Bronchial epithelial cell (primary cell): ENCODE measurements at regions not wholly inside any gene's neighbourhood (a gene's known extent, or its start where the extent isn't known, plus 50 kb on each side); places are given as distances from the start of the nearest gene placed in this dataset.

Experiments used
- DNase-seq: peaks from one replicate; pipeline ENCODE4 v3.0.0-alpha.2; 2010; ENCODE audit warnings: low read depth
- FAIRE-seq: peaks from 2 replicates; lab custom pipeline; 2011; peaks lifted over from hg19 to GRCh38; lab: Jason Lieb, UNC
- H3K27me3 ChIP-seq: 2 replicates; pipeline ENCODE4 v1.5.1; 2011; ENCODE audit warnings: low read length; ENCODE audit not compliant: control insufficient read depth, insufficient read depth
- H3K36me3 ChIP-seq: 2 replicates; pipeline ENCODE4 v1.5.1; 2011; ENCODE audit warnings: low read length; ENCODE audit not compliant: control insufficient read depth, insufficient read depth
- H3K4me3 ChIP-seq: 2 replicates; pipeline ENCODE4 v1.5.1; 2011; ENCODE audit warnings: mild to moderate bottlenecking, low read depth, low read length, control low read depth
- CTCF ChIP-seq: IDR thresholded peaks from 2 replicates; pipeline ENCODE4 v1.5.1; 2011; ENCODE audit warnings: mild to moderate bottlenecking, moderate library complexity, low read length, control low read depth, inconsistent platforms; ENCODE audit not compliant: insufficient read depth, severe bottlenecking

GRCh38 chr7:42373285-42373684 is 136.3 kb upstream of the GLI3 start:
- TF ChIP-seq CTCF: no peak
- H3K27me3 ChIP-seq: no peaks in the 10 kb centered on the region
- H3K36me3 ChIP-seq: no peaks in the 10 kb centered on the region
- H3K4me3 ChIP-seq: no peak overlapping the region
- DNase-seq (no peak), FAIRE-seq (no peak)

- DNase-seq: no peak
- no peak overlapping the region for H3K4me3 ChIP-seq
- no peak for FAIRE-seq
- H3K27me3 ChIP-seq: no peaks in the 10 kb centered on the region
- no peak for TF ChIP-seq CTCF
- no peaks in the 10 kb centered on the region for H3K36me3 ChIP-seq
Observed at GRCh38 chr7:42372479-42372878, 135.5 kb upstream of the GLI3 start.

GRCh38 chr7:42359946-42360345 is 122.9 kb upstream of the GLI3 start:
- no peaks in the 10 kb centered on the region for H3K27me3 ChIP-seq
- FAIRE-seq: no peak
- TF ChIP-seq CTCF: no peak

GRCh38 chr7:42351316-42351935 is 114.4 kb upstream of the GLI3 start:
- Histone ChIP-seq H3K36me3 (no peaks in the 10 kb centered on the region), H3K4me3 (no peak overlapping the region), H3K27me3 (no peaks in the 10 kb centered on the region)
- no peak for FAIRE-seq
- TF ChIP-seq CTCF: no peak
- no peak for DNase-seq

More at GRCh38 chr7:42359946-42360345, 122.9 kb upstream of the GLI3 start:
- DNase-seq: no peak
- H3K4me3 ChIP-seq: no peak overlapping the region
- no peaks in the 10 kb centered on the region for H3K36me3 ChIP-seq

- H3K36me3 ChIP-seq: no peaks in the 10 kb centered on the region
- H3K27me3 ChIP-seq: no peaks in the 10 kb centered on the region
- H3K4me3 ChIP-seq: no peak overlapping the region
- no peak for TF ChIP-seq CTCF
- FAIRE-seq (no peak), DNase-seq (peak; percentile 13)
Observed at GRCh38 chr7:42350801-42351200, 113.8 kb upstream of the GLI3 start.

GRCh38 chr7:42348631-42349030 is 111.6 kb upstream of the GLI3 start:
- peaks cover under 1% of the 10 kb centered on the region for H3K27me3 ChIP-seq
- DNase-seq: no peak
- no peak for TF ChIP-seq CTCF
- no peak for FAIRE-seq
- H3K4me3 ChIP-seq: no peak overlapping the region
- H3K36me3 ChIP-seq: no peaks in the 10 kb centered on the region
